ENCODE measurements at regions not wholly inside any gene's neighbourhood (a gene's known extent, or its start where the extent isn't known, plus 50 kb on each side); places are given as distances from the start of the nearest gene placed in this dataset.

GRCh38 chr5:145166110-145166509 lies 669.0 kb downstream of the PRELID2 start:
- DNase-seq = no peak

- no peak for DNase-seq
Measured at GRCh38 chr5:145163876-145164275, 671.3 kb downstream of the PRELID2 start.

GRCh38 chr5:145162626-145163025 lies 672.5 kb downstream of the PRELID2 start:
- DNase-seq = no peak

GRCh38 chr5:145161391-145161790 lies 673.8 kb downstream of the PRELID2 start:
- no peak for DNase-seq

GRCh38 chr5:145160679-145161078 lies 674.5 kb downstream of the PRELID2 start:
- DNase-seq = no peak

GRCh38 chr5:145158730-145159129 lies 676.4 kb downstream of the PRELID2 start:
- no peak for DNase-seq

- DNase-seq = no peak
Measured at GRCh38 chr5:145157841-145158240, 677.3 kb downstream of the PRELID2 start.

GRCh38 chr5:145141534-145141933 lies 693.6 kb downstream of the PRELID2 start:
- DNase-seq = no peak

GRCh38 chr5:145130996-145131395 lies 704.1 kb downstream of the PRELID2 start:
- no peak for DNase-seq

GRCh38 chr5:145129797-145130196 lies 705.3 kb downstream of the PRELID2 start:
- no peak for DNase-seq

GRCh38 chr5:145124806-145125205 lies 710.3 kb downstream of the PRELID2 start:
- no peak for DNase-seq

- DNase-seq = no peak
Measured at GRCh38 chr5:145118611-145119010, 716.5 kb downstream of the PRELID2 start.

- DNase-seq = no peak
Measured at GRCh38 chr5:145118127-145118526, 717.0 kb downstream of the PRELID2 start.

GRCh38 chr5:145117285-145117684 lies 717.9 kb downstream of the PRELID2 start:
- DNase-seq = no peak

- DNase-seq = no peak
Measured at GRCh38 chr5:145111420-145111819, 723.7 kb downstream of the PRELID2 start.

- no peak for DNase-seq
Measured at GRCh38 chr5:145110834-145111233, 724.3 kb downstream of the PRELID2 start.

- DNase-seq = no peak
Measured at GRCh38 chr5:145110181-145110580, 725.0 kb downstream of the PRELID2 start.

GRCh38 chr5:145105384-145105783 lies 729.8 kb downstream of the PRELID2 start:
- DNase-seq = no peak

- DNase-seq = no peak
Measured at GRCh38 chr5:145104106-145104505, 731.0 kb downstream of the PRELID2 start.

GRCh38 chr5:145101246-145101645 lies 733.9 kb downstream of the PRELID2 start:
- no peak for DNase-seq

- no peak for DNase-seq
Measured at GRCh38 chr5:145090115-145090514, 745.0 kb downstream of the PRELID2 start.

- no peak for DNase-seq
Measured at GRCh38 chr5:145084834-145085233, 750.3 kb downstream of the PRELID2 start.

GRCh38 chr5:145077028-145077427 lies 758.1 kb downstream of the PRELID2 start:
- DNase-seq = no peak

GRCh38 chr5:145076040-145076439 lies 759.1 kb downstream of the PRELID2 start:
- no peak for DNase-seq

GRCh38 chr5:145072889-145073288 lies 762.3 kb downstream of the PRELID2 start:
- DNase-seq = no peak

- DNase-seq = no peak
Measured at GRCh38 chr5:145068721-145069120, 766.4 kb downstream of the PRELID2 start.

All from SHP77 treated with DMSO at 0.1 percent for 48 hours (cell line).